Cardiac muscle cell (in vitro differentiated cells and primary cell): ENCODE measurements at regions not wholly inside any gene's neighbourhood (a gene's known extent, or its start where the extent isn't known, plus 50 kb on each side); places are given as distances from the start of the nearest gene placed in this dataset.

Experiments
- DNase-seq, 2 donors: peaks; one replicate each; pipeline versions ENCODE4 v3.0.0 to v3.0.0-alpha.2; 2010 to 2017; ENCODE audit warnings: low read depth in 1 of 2, low spot score in 1 of 2
- H3K27ac ChIP-seq: fragments of 200-600 bp; sonication (generic); 2 replicates; pipeline ENCODE4 v1.5.1; 2016
- H3K27me3 ChIP-seq: fragments of 200-600 bp; sonication (generic); 2 replicates; pipeline ENCODE4 v1.6.0; 2016; ENCODE audit warnings: control low read depth
- H3K36me3 ChIP-seq: fragments of 200-600 bp; sonication (generic); 2 replicates; pipeline ENCODE4 v1.5.1; 2016; ENCODE audit warnings: control low read depth
- H3K4me1 ChIP-seq: fragments of 200-600 bp; sonication (generic); 2 replicates; pipeline ENCODE4 v1.8.1; 2017; ENCODE audit warnings: low read depth, mild to moderate bottlenecking, mixed run types
- H3K4me3 ChIP-seq: fragments of 200-600 bp; sonication (generic); 2 replicates; pipeline ENCODE4 v1.5.1; 2016; ENCODE audit warnings: mild to moderate bottlenecking
- H3K9me3 ChIP-seq: fragments of 200-600 bp; sonication (generic); 2 replicates; pipeline ENCODE4 v1.5.1; 2017; ENCODE audit warnings: low read depth, mild to moderate bottlenecking, control low read depth
- CTCF ChIP-seq: IDR thresholded peaks from 2 replicates; pipeline ENCODE4 v1.5.1; 2012; ENCODE audit warnings: low read depth, mild to moderate bottlenecking, low read length

DNA sequence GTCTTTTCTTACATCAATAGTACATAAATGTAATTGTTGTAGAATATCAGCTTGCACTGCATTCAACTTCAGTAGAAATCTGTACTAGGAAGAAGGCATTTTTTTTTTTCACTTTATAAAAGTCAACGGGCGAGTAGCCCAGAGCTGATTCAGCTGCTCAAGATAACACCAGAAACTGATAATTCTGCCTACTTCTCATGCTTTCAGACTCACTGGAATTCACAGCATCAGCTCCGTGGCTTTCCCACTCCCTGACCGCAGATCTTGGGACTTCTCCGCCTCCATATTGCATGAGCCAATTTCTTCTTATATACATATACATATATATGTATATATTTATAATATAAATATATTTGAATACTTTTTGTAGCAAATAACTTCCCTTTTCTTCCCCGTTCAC, 263.1 kb upstream of the RXFP2 start:
- no peaks in the 10 kb centered on the region for H3K9me3 ChIP-seq
- H3K36me3 ChIP-seq = no peaks in the 10 kb centered on the region
- no peak overlapping the region for H3K27ac ChIP-seq
- DNase-seq = peak; percentile 35 to 97
- H3K4me1 ChIP-seq = peaks cover 2% of the 10 kb centered on the region
- no peak for TF ChIP-seq CTCF
- no peak overlapping the region for H3K4me3 ChIP-seq
- no peaks in the 10 kb centered on the region for H3K27me3 ChIP-seq

DNA sequence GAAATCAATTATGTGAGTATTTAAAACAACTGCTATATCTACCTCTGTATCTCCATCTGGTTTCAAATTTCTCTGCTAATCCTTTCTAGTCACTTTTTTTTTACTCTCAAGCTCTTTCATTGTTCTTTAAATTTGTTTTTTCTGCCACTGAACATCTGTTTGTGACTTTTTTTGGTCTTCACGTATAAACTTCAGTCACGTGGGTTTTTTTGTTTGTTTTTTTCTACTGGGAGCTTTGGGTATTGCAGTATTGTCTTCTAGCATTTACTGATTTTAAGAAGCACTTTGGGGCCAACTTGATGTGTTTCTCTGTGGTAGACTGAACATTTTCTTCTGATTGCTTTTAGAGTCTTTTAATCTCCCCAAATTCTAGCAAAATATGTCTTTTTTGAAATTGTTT, 262.6 kb upstream of the RXFP2 start:
- H3K9me3 ChIP-seq = no peaks in the 10 kb centered on the region
- no peak overlapping the region for H3K27ac ChIP-seq
- H3K36me3 ChIP-seq = no peaks in the 10 kb centered on the region
- H3K4me3 ChIP-seq = no peak overlapping the region
- no peak for TF ChIP-seq CTCF
- no peaks in the 10 kb centered on the region for H3K27me3 ChIP-seq
- H3K4me1 ChIP-seq = peaks cover 2% of the 10 kb centered on the region
- peak in 1 of 2 donors; percentile 73 for DNase-seq

- DNase-seq = peak in 1 of 2 donors; percentile 63
- H3K27ac ChIP-seq = no peak overlapping the region
These were observed 261.4 kb upstream of the RXFP2 start for GRCh38 chr13:31477961-31478360.

GRCh38 chr13:31485183-31485582, 254.1 kb upstream of the RXFP2 start:
- no peaks in the 10 kb centered on the region for H3K36me3 ChIP-seq
- TF ChIP-seq CTCF = no peak
- no peaks in the 10 kb centered on the region for H3K4me1 ChIP-seq
- no peaks in the 10 kb centered on the region for H3K9me3 ChIP-seq
- H3K27ac ChIP-seq = no peak overlapping the region
- H3K4me3 ChIP-seq = no peak overlapping the region
- peak in 1 of 2 donors; percentile 55 for DNase-seq
- no peaks in the 10 kb centered on the region for H3K27me3 ChIP-seq

More at GRCh38 chr13:31477961-31478360, 261.4 kb upstream of the RXFP2 start:
- no peaks in the 10 kb centered on the region for H3K36me3 ChIP-seq
- no peak overlapping the region for H3K4me3 ChIP-seq
- peaks cover 2% of the 10 kb centered on the region for H3K4me1 ChIP-seq
- no peak for TF ChIP-seq CTCF
- H3K27me3 ChIP-seq = no peaks in the 10 kb centered on the region
- no peaks in the 10 kb centered on the region for H3K9me3 ChIP-seq

- no peaks in the 10 kb centered on the region for H3K4me1 ChIP-seq
- no peak overlapping the region for H3K27ac ChIP-seq
- peak; percentile 29 to 72 for DNase-seq
- no peaks in the 10 kb centered on the region for H3K36me3 ChIP-seq
- H3K4me3 ChIP-seq = no peak overlapping the region
- TF ChIP-seq CTCF = no peak
- no peaks in the 10 kb centered on the region for H3K9me3 ChIP-seq
- no peaks in the 10 kb centered on the region for H3K27me3 ChIP-seq
These were observed 253.7 kb upstream of the RXFP2 start for GRCh38 chr13:31485651-31486051.

- H3K9me3 ChIP-seq = no peaks in the 10 kb centered on the region
- no peak for TF ChIP-seq CTCF
These were observed 244.0 kb upstream of the RXFP2 start for GRCh38 chr13:31495336-31495735.

More at GRCh38 chr13:31495336-31495735, 244.0 kb upstream of the RXFP2 start:
- Histone ChIP-seq H3K4me1 (no peaks in the 10 kb centered on the region), H3K36me3 (no peaks in the 10 kb centered on the region), H3K27ac (no peak overlapping the region), H3K27me3 (no peaks in the 10 kb centered on the region), H3K4me3 (no peak overlapping the region)
- no peak for DNase-seq
